ENCODE measurements at regions not wholly inside any gene's neighbourhood (a gene's known extent, or its start where the extent isn't known, plus 50 kb on each side); places are given as distances from the start of the nearest gene placed in this dataset.

- Histone ChIP-seq H3K4me3 (no peak overlapping the region), H3K9me3 (no peaks in the 10 kb centered on the region), H3K36me3 (no peaks in the 10 kb centered on the region), H3K27ac (no peak overlapping the region), H3K27me3 (no peaks in the 10 kb centered on the region), H3K4me1 (no peaks in the 10 kb centered on the region)
- TF ChIP-seq POLR2A (IDR thresholded peaks at IDR 0.05) (no peak), CTCF (IDR thresholded peaks at IDR 0.05) (no peak)
- intact Hi-C loops (cut with DNase I; ENCODE audit: low total_unique reads): no loop called here
- no peak for DNase-seq
Observed at GRCh38 chr10:111234914-111235302, 158.1 kb downstream of the ADRA2A start.

DNA sequence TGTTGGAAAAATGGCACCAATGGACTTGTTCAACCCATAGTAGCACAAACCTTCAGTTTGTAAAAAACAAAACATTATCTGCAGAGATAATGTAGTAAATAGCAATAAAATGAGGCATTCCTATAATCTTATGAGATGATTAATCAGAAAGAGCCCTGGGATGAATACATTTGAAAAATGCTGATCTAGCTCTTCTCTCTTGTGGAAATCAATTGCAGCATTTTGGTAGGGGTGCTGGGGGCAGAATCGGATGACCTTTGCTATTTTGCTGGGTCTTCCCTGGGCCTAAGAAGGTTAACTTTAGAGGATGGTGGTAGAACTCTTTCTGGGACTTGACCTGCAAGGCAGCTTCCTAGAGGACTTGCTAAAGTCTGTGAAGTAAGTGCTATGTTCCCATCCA is 163.5 kb downstream of the ADRA2A start:
- no peak overlapping the region for H3K4me3 ChIP-seq
- intact Hi-C loops (cut with DNase I; ENCODE audit: low total_unique reads): no loop called here
- no peaks in the 10 kb centered on the region for H3K27me3 ChIP-seq
- H3K4me1 ChIP-seq: no peaks in the 10 kb centered on the region
- no peaks in the 10 kb centered on the region for H3K9me3 ChIP-seq
- H3K36me3 ChIP-seq: no peaks in the 10 kb centered on the region
- TF ChIP-seq CTCF (IDR thresholded peaks at IDR 0.05) (no peak), POLR2A (IDR thresholded peaks at IDR 0.05) (no peak)
- DNase-seq: no peak
- no peak overlapping the region for H3K27ac ChIP-seq

DNA sequence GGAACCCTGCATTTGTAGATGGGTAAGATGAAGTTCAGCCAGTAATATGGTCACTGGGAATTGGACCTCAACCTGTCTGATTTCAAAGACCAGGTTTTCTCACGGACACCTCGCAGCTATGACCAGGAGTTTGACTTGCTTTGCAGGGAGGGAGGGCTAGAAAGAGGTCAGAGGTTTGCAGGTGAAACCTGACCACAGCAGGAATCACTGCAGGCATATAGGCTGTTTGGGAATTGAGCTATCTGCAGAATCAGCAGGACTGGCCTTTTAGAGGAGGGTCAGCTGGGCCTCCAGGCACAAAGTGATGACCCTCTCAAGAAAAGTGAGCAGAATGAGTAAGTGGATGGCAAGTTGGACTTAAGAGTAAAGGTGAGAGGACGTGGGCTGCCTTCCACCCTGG is 166.3 kb downstream of the ADRA2A start:
- intact Hi-C loops (cut with DNase I; ENCODE audit: low total_unique reads): no loop called here
- no peak for DNase-seq
- H3K27ac ChIP-seq: no peak overlapping the region
- H3K27me3 ChIP-seq: no peaks in the 10 kb centered on the region
- H3K9me3 ChIP-seq: no peaks in the 10 kb centered on the region
- no peaks in the 10 kb centered on the region for H3K36me3 ChIP-seq
- no peaks in the 10 kb centered on the region for H3K4me1 ChIP-seq
- no peak overlapping the region for H3K4me3 ChIP-seq
- TF ChIP-seq CTCF (IDR thresholded peaks at IDR 0.05) (no peak), POLR2A (IDR thresholded peaks at IDR 0.05) (no peak)

- no peaks in the 10 kb centered on the region for H3K4me1 ChIP-seq
- H3K4me3 ChIP-seq: no peak overlapping the region
- H3K9me3 ChIP-seq: no peaks in the 10 kb centered on the region
- TF ChIP-seq CTCF (IDR thresholded peaks at IDR 0.05) (no peak), POLR2A (IDR thresholded peaks at IDR 0.05) (no peak)
- no peak for DNase-seq
- no peaks in the 10 kb centered on the region for H3K27me3 ChIP-seq
- intact Hi-C loops (cut with DNase I; ENCODE audit: low total_unique reads): no loop called here
- no peak overlapping the region for H3K27ac ChIP-seq
- H3K36me3 ChIP-seq: no peaks in the 10 kb centered on the region
Observed at GRCh38 chr10:111246136-111246535, 169.3 kb downstream of the ADRA2A start.

GRCh38 chr10:111246814-111247452 is 170.1 kb downstream of the ADRA2A start:
- no peak for DNase-seq
- intact Hi-C loops (cut with DNase I; ENCODE audit: low total_unique reads): no loop called here
- H3K9me3 ChIP-seq: no peaks in the 10 kb centered on the region
- no peaks in the 10 kb centered on the region for H3K4me1 ChIP-seq
- no peak for TF ChIP-seq CTCF (IDR thresholded peaks at IDR 0.05)
- TF ChIP-seq POLR2A (IDR thresholded peaks at IDR 0.05): no peak
- no peak overlapping the region for H3K4me3 ChIP-seq
- no peak overlapping the region for H3K27ac ChIP-seq
- H3K27me3 ChIP-seq: no peaks in the 10 kb centered on the region
- H3K36me3 ChIP-seq: no peaks in the 10 kb centered on the region
